Brain microvascular endothelial cell (primary cell): ENCODE measurements at regions not wholly inside any gene's neighbourhood (a gene's known extent, or its start where the extent isn't known, plus 50 kb on each side); places are given as distances from the start of the nearest gene placed in this dataset.
"Not testable (repeated sequence)": the region's sequence is repeated elsewhere in the genome, so short reads cannot be mapped to it uniquely, and the experiment has no call there.

Experiments
- DNase-seq: peaks from one replicate; pipeline ENCODE4 v3.0.0-alpha.2; 2020
- H3K27ac ChIP-seq: fragments of 250-450 bp; sonication (Bioruptor Pico); 2 replicates; pipeline ENCODE4 v1.5.1; 2020; ENCODE audit warnings: mild to moderate bottlenecking, moderate library complexity
- H3K27me3 ChIP-seq: fragments of 250-450 bp; sonication (Bioruptor Pico); replicated peaks from 2 replicates; pipeline ENCODE4 v1.5.1; 2020; ENCODE audit warnings: mild to moderate bottlenecking
- H3K36me3 ChIP-seq: fragments of 250-450 bp; sonication (Bioruptor Pico); replicated peaks from 2 replicates; pipeline ENCODE4 v1.5.1; 2020; ENCODE audit warnings: mild to moderate bottlenecking
- H3K4me3 ChIP-seq: 2 replicates; pipeline ENCODE4 v1.5.1; 2011; ENCODE audit warnings: low read depth, mild to moderate bottlenecking, control low read depth, low read length, moderate library complexity
- in situ Hi-C: cut with HindIII; loops from 2 replicates; pipeline ENCODE4 v1.10.0; 2017; ENCODE audit warnings: low sequenced_read_pairs, low pct_ligation_motif_present
- TF ChIP-seq, protein P1 (sequence below): IDR thresholded peaks from 2 replicates; pipeline ENCODE4 v1.5.1; 2011; ENCODE audit warnings: low read depth, mild to moderate bottlenecking, moderate library complexity, low read length, control low read depth, inconsistent platforms; ENCODE audit errors: missing control alignments

GRCh38 chr17:71201639-71202038 lies 919.2 kb upstream of the SOX9 start:
- Histone ChIP-seq H3K27ac (no peak overlapping the region), H3K27me3 (no peaks in the 10 kb centered on the region), H3K36me3 (no peaks in the 10 kb centered on the region), H3K4me3 (no peak overlapping the region)
- no peak for DNase-seq
- in situ Hi-C loops: no loop called here
- TF ChIP-seq, protein P1, sequence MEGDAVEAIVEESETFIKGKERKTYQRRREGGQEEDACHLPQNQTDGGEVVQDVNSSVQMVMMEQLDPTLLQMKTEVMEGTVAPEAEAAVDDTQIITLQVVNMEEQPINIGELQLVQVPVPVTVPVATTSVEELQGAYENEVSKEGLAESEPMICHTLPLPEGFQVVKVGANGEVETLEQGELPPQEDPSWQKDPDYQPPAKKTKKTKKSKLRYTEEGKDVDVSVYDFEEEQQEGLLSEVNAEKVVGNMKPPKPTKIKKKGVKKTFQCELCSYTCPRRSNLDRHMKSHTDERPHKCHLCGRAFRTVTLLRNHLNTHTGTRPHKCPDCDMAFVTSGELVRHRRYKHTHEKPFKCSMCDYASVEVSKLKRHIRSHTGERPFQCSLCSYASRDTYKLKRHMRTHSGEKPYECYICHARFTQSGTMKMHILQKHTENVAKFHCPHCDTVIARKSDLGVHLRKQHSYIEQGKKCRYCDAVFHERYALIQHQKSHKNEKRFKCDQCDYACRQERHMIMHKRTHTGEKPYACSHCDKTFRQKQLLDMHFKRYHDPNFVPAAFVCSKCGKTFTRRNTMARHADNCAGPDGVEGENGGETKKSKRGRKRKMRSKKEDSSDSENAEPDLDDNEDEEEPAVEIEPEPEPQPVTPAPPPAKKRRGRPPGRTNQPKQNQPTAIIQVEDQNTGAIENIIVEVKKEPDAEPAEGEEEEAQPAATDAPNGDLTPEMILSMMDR: no peak

DNA sequence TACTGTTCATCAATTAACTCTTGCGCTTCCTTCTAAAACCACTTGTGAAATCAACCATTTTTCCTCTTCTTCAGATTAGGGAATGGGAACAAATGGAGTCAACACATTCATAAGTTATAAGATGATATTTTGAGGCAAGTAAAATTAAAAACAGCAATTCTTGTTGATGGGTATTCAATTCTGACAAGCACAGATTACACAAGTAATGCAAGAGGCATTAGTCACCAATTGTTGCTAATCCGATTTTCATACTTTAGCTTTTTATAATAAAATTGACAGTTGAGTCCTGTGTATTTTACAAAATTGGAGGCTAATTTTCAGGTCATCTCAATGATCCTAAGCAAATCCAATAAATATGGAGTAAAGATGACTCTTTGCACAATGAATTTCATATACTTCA lies 918.4 kb upstream of the SOX9 start:
- DNase-seq: no peak
- in situ Hi-C loops: no loop called here
- no peak overlapping the region for H3K27ac ChIP-seq
- H3K4me3 ChIP-seq: no peak overlapping the region
- no peaks in the 10 kb centered on the region for H3K36me3 ChIP-seq
- TF ChIP-seq, protein P1: no peak
- H3K27me3 ChIP-seq: no peaks in the 10 kb centered on the region

DNA sequence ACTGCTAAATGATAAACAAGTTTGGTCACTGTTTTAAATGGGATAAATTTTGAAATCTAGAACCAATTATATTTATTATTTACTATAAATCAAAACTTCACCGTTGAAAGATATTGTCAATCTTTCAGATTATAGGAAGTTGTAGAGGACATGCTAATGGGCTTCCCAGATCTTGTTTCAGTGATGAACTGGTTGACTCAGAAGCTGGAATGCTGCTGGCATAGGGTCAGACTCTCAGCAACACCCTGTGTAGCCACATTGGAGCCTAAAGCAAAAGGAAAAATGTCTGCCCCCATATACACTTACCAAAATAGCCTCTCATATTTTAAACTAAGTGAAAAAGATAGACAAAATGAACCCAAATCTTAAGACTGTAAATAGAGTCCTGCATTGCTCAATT lies 916.9 kb upstream of the SOX9 start:
- TF ChIP-seq, protein P1: no peak
- no peak for DNase-seq
- Histone ChIP-seq H3K27ac (no peak overlapping the region), H3K36me3 (no peaks in the 10 kb centered on the region), H3K27me3 (no peaks in the 10 kb centered on the region), H3K4me3 (no peak overlapping the region)
- in situ Hi-C loops: no loop called here

DNA sequence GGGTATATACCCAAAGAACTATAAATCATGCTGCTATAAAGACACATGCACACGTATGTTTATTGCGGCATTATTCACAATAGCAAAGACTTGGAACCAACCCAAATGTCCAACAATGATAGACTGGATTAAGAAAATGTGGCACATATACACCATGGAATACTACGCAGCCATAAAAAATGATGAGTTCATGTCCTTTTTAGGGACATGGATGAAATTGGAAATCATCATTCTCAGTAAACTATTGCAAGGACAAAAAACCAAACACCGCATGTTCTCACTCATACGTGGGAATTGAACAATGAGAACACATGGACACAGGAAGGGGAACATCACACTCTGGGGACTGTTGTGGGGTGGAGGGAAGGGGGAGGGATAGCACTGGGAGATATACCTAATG lies 914.9 kb upstream of the SOX9 start:
- DNase-seq, H3K36me3 ChIP-seq, H3K27me3 ChIP-seq, H3K27ac ChIP-seq, H3K4me3 ChIP-seq, in situ Hi-C loops: not testable (repeated sequence)

DNA sequence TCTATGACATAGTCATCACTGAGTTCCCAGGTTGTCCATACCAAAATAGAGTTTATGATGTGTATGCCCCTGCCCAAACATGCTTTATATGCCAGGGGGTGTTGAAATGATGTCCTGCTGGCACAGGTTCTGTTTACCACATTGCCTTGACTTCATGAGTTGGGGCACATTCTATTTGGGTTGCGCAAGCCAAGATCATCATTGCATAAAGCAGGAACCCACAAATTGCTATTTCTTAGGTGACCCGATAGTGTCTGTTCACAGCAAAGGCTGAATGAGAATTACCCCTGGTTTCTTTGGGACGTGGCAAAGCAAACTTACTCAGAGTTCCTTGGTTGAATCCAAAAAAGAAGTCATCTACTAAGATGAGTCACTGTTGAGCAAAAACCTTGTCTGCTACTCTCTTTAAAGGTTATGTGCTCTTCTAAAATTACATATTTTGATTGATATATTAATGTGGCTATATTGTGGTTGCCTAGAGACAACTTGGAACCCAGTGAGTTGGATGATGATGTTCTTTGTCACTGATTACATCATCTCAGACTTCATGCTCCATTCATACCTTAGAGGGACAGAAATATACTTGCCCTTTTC lies 912.6 kb upstream of the SOX9 start:
- Histone ChIP-seq H3K27ac (no peak overlapping the region), H3K4me3 (no peak overlapping the region), H3K36me3 (no peaks in the 10 kb centered on the region), H3K27me3 (no peaks in the 10 kb centered on the region)
- no peak for DNase-seq
- in situ Hi-C loops: no loop called here
- TF ChIP-seq, protein P1: no peak

GRCh38 chr17:71213936-71214335 lies 906.9 kb upstream of the SOX9 start:
- H3K27ac ChIP-seq: no peak overlapping the region
- no peak for DNase-seq
- in situ Hi-C loops: no loop called here
- no peaks in the 10 kb centered on the region for H3K36me3 ChIP-seq
- H3K27me3 ChIP-seq: no peaks in the 10 kb centered on the region
- TF ChIP-seq, protein P1: no peak
- H3K4me3 ChIP-seq: no peak overlapping the region
